ENCODE measurements at regions not wholly inside any gene's neighbourhood (a gene's known extent, or its start where the extent isn't known, plus 50 kb on each side); places are given as distances from the start of the nearest gene placed in this dataset.

DNA sequence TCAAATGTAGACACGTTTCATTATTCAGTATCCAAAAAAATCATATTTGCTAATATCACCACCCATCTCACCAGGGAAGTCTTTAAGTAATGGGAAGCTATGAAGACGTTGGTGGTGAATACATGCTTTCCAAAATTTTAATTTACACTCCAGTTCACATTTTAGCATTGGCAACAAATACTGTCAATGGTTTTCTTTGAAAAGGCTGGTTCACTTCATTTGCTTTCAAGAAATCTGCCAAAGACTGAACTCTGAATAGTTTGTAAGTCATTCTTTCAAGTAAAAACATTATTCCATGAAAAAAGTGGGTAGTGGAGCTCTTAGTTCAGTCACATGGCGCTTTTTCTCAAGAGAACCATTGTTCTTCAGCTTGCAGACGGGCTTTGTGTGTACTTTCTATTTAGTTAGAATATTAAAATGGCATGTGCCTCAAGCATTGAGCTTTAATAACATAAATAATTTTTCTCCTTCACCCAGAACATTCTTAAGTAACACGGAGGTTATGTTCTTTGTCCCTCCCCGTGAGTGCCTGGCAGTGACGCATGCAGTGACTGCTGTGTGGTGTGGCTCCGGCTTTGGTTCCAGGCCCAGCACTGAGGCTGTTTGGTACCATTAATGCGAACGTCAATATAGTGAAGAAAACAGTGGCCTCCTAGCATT is 300.0 kb upstream of the HDAC4 start:
- no peak for DNase-seq

DNA sequence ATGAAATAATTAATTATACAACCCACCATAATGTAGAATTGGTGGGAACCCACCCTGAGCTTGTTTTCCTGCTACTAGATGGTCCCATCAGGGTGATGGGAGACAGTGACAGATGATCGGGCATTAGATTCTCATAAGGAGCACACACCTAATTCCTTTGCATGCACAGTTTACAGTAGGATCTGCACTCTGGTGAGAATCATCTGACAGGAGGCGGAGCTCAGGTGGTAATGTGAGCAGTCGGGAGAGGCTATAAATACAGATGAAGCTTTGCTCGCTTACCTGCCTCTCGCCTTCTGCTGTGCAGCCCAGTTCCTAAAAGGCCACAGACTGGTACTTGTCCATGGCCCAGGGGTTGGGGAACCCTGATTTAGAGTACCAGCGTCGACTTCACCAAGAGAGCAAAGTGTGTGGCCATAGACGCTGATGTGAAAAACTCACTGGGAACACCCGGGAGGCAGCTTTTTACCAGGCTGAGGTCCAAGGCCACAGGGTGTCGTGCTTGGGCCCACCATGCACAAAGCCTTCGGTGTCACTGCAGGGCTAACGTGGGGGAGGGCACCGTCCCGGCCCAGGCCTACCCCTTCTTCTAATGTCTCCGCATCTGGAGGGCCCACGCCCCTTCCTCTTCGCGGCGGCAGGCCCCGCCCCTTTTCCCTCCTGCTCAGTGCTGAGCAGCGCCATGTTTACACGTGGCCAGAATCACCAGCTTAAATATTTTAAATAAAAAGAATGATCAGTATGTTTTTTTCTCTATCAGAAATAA is 296.8 kb upstream of the HDAC4 start:
- DNase-seq: no peak

DNA sequence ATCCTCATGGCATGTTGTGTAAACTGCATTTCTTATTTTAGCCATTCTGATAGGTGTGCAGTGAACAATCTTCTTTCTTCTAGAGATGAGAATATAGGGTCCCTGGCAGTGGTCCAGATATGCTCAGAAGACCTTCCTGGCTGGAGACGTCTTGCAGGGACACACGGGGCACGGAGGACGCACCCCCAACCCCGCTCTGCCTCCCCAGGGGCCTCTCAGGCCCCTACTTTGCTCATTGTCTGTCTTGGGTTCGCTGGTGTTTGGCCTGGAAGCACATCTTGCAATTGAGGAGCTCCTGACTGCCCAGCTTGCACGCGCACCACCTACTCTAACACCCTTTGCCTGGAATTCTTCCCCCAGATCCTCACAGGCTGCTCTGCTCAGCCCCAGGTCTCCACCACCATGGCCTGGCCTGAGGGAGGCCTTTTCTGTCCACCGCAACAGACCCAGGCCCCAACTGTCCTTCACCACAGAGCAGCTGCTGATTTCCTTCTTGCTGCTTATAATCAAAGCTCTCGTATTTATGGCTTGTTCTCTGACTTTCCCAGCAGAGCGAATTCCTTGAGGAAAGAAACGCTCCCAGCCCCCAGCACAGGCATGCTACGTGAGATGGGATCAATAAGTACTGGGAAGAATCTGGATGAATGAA is 295.9 kb upstream of the HDAC4 start:
- DNase-seq: no peak

DNA sequence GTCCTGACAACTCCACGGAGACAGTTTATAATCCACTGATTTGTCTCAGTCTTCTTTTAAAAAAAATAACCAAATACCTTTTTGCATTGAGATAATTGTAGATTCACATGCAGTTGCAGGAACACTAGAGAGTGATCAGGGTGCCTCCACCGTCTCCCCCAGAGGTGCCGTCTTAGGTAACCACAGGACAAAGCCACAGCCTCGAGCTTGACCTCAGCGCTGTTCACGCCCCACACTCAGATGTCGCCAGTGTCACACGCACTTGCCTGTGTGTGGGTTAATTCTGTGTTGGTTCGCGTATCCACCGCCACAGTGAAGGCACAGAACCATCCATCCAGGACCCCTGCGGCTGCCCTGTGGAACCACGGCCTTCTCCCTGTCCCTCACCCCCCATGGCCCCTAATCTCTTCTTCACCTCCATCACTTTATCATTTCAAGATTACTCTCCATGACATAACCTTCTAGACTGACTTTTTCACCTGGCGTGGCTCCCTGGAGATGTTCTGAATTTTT is 295.0 kb upstream of the HDAC4 start:
- no peak for DNase-seq

DNA sequence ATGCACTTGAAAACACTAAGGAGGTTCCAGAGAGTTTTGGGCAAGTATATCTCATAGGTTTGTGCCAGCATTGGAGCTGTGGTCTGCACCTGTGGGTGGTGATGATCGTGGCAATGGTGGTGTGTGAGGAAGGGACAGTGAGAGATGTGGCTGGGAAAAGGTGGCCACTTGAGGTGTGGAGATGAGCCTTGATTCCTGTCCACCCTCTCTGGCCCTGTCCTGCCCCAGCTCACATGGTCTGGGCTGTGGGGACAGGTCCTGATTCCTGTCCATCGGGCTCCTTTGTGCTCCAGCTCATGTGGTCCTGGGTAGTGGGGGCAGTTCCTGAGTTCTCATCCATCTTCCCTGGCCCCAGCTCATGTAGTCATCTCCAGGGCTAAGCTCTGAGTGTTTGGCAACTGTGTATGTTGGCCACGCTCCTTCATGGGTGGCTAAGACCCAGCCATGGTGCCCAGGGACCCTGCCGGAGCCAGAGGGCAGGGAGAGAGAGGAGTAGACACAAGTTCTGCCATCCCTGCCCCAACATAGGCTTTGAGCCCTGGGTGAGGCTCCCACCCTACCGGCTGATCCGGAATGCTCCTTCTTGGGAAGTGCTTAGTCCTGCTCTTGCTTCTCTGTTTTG is 294.4 kb upstream of the HDAC4 start:
- no peak for DNase-seq

DNA sequence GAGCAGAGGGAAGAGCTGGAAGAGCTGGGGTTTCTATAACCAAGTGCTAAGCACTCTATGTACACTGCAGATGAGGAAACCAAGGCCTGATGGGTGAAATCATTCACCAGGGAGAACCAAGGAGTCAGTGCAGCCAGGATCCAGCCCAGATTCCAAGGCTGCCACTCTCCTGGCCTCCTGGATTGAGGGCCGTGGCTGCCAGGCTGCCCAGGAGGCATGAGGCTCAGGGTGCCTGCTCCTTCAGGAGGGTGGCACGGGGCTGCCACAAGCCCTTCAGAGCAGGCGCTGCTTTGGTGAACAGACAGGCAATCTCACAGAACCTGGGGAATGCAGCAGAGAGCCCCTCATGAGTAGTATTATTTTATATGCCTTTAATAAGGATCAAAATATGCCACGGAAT is 293.7 kb upstream of the HDAC4 start:
- no peak for DNase-seq

DNA sequence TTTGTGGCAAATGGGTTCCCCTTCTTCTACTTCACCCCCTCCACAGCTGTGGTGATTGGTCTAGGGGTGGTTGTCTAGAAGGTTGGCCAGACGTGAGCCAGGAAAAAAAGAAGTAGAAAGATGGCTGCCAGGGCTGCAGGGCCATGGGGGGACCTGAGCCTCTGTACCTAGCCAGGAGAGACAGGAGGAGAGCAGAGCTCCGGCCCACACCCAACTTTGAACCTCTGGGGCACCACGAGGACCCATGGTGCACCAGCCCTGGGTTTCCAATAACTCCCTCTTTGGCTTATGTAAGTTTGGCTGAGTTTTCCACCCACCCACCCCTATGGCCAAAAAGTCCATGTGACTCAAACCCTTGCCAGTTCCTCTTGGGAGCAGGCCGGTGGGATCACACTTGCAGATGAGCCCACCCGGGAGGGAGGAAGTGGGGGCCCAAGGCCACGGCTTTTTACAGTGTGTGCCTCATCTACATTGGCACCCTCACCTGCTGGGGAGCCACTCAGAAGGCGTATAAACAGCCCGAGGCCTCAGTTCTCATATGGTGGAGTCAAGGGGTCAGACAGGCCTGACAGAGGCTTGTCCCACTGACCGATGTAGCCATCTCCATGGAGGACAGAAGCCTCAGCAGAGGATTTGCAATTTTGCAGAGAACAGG is 293.1 kb upstream of the HDAC4 start:
- DNase-seq: no peak

DNA sequence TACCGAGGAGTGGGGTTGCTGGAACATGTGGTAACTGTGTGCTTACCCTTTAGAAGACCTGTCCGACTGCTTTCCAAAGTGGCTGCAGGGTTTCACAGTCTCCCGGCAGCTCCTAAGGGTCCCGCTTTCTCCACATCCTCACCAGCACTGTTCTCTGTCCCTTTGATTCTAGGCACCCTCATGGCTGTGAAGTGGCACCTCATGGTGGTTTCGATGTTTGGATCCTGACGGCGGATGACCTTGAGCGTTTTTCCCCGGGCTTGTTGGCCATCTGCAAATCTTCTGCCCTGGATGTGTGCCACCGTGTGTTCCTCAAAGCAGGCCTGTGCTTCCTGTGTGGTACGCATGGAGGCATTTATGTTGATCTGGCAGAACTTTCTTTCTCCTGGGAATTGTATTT is 292.5 kb upstream of the HDAC4 start:
- DNase-seq: no peak

DNA sequence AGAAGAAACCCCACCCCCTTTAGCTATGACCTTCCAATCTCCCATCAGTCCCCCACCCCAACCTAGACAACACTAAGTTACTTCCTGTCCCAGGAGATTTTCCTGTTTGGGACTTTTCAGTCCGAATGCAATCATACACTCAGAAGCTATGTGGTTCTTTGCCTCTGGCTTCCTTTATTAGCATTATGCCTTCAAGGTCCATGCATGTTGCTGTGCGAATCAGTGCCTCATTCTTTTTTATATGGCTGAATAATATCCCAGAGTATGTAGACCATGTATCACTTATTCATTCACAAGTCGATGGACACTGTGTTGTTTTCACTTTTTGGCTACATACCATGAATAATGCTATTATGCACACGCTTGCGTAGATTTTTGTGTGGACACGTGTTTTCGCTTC is 292.1 kb upstream of the HDAC4 start:
- no peak for DNase-seq

DNA sequence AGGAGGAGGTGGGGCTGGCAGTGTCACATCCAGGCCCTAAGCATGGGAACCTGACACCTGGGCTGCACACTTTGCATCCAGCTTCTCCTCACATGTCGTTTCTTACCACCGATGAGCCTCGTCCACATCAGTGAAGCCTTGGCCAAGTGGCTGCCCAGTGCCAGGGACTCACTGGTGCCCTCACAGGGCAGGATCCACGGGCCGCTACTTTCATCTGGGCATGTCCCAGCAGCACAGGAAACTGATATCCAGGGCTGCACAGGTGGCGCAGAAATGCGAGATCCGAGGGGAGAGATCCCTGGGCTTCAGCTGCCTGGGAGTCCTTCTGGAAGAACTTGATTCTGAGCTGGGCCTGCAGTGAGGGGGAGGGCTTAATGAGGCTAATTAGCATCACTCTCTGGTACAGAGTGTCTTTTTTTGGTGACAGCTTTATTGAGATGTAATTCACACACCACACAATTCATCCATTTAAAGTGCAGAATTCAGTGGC is 291.6 kb upstream of the HDAC4 start:
- DNase-seq: no peak

DNA sequence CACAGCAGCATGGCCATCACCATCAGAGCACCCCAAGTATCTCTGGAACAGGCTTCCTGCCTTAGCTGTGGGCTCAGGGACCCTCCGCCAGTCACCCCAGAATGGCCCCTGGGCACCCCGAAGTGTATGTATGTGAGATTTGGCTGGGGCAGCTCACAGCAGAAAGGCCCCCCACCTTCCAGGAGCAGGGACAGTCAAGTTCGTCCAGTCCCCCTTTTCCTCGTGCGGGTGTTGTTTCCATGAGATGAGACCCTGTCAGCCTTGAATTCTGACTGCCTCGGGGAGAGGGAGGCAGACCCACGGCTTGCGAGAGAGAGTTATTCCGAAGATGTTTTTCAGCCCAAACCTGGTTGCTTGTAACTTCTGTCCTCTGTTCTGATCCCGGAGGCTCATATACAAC is 290.9 kb upstream of the HDAC4 start:
- DNase-seq: no peak

DNA sequence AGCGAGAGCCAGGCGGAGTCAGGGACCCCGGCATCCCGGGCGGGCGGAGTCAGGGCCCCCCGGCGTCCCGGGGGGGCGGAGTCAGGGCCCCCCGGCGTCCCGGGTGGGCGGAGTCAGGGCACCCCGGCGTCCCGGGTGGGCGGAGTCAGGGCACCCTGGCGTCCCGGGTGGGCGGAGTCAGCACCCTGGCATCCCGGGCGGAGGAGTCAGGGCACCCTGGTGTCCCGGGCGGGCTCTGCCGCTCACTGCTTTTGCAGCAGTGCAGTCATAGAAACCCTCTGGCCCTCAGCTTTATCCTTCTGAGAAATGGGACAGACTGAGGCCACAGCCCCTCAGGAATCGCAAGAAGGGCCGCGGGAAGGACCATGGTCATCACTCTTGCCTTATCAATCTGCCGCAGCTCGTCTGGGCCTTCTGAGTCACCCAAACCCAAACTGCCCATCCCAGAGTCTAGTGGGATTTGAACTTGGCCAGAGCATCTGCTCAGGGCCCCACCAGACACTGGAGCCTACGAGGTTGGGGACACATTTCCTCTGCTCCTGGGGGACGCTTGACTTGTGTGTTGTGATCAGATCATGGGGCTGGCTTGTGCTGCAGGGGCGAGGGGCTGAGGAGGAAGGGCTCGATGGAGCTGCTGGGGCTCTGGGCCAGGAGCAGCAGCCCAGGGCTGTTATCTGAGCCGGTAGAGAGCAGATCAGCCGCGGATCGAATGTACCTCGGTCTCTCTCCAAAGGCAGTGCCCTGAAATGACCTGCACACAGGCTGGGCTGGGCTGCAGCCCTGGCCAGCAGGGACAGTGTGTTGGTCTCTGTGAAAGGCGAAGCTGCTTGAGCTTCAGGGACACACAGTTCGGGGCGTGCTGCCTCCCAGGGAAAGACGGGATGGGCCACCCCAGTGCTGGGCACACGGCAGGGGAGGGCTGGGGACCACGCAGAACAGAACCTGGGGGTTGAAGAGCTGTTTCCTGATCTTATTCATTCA is 290.1 kb upstream of the HDAC4 start:
- no peak for DNase-seq

DNA sequence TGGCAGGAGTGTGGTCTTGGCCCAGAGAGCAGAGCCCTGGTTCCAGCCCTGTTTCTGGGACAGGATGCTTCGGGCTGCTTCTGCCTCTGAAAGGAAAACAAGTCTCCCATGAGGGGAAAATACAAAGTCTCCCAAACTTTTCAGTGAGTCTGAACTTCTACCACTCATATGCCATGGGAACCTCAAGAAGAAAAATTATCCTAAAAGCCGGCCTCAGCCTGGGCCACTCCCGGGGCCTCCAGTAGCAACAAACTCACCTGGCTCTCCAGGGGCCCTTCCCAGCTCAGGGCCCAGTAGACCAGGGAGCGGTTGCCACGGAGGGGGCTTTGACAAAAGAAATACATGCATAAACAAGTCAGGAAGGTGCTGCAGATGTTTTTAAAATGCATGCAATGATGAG is 289.2 kb upstream of the HDAC4 start:
- no peak for DNase-seq

DNA sequence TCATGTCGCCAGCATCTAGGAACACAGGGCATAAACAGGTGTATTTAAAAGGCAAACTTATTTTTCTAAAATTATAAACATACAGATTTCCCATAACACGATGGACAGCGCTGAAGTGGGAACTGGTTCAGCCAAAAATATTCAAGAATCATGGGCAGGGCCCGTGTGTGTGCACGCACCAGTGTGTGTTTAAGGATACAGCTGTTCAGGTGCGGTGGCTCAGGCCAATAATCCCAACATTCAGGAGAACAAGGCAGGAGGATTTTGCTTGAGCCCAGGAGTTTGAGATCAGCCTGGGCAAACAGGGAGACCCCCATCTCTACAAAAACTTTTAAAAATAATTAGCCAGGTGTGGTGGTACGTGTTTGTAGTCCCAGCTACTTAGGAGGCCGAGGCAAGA is 288.6 kb upstream of the HDAC4 start:
- DNase-seq: no peak

DNA sequence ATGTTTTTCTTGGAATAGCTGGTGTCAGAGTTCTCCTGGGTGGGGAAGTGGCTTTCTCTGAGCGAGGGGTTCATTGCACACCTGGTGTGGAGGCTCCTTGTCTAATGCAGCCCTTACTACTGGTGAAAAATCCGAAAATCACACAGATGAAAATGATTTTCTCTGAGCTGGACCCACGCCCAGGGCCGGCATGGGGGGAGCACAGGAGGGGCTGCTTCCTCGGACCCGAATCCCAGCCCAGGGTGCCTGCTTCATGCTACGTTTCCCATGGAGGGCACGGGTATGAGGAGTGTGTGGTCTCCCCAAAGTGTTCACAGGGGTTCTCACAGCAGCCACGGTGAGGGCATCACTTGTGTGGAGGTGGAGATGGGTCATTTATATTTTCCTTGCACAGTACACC is 288.0 kb upstream of the HDAC4 start:
- DNase-seq: no peak

DNA sequence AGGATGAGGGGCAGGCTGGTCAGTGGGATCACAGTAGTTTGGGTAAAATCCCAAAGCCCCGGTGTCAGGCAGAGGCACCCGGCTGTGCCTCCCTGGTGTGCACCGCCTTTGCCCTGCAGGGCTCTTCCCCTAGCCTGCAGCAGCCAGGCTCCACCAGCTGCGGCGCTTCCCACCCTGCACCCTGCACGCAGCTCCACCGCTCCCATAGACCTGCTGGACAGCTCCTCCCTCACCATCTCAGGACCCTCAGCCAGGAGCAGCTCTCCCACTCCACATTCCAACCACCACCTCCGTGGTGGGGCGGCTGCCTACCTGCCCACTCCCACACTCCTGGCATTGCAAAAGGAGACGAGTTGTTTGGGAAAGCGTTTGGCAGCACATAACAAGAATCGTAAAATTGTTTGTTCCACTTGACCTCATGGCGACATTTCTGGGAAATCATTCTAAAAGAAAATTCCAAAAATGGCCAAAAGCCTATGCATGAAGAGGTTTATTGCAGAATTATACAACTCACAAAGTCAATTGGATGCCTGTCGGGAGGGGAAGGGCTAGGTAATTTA is 287.4 kb upstream of the HDAC4 start:
- no peak for DNase-seq

DNA sequence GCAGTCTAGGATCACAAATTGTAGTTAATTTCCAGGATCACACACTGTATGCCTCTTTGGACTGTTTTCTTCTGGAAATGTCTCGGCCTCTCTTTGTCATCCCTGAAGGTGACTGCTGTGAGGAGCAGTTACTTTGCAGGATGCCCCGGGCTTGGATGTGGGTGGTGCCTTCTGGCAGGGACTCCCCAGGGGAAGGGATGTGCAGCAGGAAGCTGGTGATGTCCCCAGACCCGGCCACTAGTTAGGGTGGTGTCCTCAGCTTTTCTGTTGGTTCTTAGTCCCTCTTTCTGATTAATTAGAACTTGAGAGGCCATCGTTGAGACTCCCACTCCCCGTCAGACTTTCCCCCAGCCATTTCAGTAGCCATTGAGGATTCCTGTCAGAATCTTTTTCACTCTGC is 286.6 kb upstream of the HDAC4 start:
- no peak for DNase-seq

DNA sequence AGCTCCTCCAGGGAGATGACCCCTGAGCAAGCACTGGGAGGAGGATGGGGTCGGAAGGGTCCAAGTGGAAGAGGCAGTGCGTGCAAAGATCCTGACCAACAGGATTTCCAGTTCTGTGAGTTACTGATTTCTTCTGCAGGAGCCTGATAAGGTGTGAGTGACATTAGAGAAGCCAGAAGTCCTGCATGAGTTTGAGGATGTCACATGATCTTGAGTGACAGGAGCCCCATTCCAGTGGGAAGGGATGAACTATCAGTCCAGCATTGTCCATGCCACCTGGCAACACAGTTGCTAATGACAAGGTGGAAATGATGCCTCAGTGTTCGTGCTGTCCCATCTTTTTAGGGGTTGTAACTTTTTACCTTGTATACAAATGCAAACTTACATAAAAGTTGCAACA is 285.1 kb upstream of the HDAC4 start:
- DNase-seq: no peak

DNA sequence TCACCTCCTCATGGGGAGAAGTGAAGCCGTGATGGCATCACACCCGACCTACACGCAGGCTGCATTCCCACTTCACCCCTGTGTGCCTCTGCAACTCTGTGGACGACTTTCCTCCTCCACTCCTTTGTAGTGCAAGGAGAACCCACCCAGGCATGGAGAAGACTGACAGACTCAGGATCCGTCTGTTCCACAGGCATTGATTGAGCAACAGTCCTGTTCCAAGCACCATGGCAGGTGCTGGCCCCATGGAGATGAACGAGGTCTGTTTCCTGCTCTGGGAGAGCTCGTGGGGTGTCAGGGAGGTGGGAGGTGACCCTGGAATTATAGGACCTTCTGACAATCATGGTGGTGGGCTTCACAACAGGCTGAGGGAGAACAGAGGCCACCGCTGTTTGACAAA is 284.7 kb upstream of the HDAC4 start:
- no peak for DNase-seq

DNA sequence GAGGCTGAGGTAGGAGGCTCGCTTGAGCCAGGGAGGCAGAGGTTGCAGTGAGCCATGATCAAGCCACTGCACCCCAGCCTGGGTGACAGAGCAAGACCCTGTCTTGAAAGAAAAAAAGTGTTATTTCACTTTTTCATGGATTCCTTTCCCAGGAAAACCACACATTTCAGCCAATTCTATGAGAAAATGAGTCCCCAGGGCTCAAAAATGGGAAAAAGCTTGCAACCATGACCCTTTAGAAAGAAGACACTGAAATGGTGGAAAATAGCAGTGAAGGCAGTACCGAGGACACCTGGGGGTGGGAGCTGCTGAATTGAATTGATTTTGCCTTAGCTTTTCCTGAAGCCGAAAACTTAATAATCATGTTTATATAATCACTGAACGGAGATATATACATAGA is 284.2 kb upstream of the HDAC4 start:
- DNase-seq: no peak

DNA sequence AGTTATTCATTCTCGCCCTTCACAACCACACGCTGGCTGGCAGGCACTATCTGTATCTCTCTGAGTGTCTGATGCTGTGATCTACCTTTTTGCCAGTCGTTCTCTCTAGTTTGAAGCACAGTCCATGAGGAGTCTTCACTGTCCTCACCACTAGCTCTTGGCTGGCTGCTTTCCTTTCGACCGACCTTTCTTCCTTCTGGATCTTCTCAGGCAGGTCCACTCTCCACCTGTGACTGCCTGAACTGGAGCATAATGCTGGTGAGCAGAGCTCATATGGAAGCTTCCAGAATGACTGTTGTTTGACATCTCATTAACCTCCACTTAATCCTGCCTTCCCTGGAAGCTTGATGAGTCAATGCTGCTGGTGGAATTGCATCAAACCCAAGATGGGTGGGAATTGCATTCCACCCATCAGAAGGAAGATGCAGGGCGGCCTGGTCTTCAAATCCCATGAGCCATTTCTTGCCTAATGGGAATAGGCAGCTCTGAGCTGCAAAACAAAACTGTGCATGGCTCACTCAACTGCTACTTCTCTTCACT is 283.5 kb upstream of the HDAC4 start:
- no peak for DNase-seq

Measured in activated T-cell treated with anti-CD3 and anti-CD28 coated beads, Interleukin-2, amount 50 U/mL, for 1 hour (primary cell).